ENCODE measurements at regions not wholly inside any gene's neighbourhood (a gene's known extent, or its start where the extent isn't known, plus 50 kb on each side); places are given as distances from the start of the nearest gene placed in this dataset.

GRCh38 chr11:95344932-95345642, 114.1 kb upstream of the SESN3 start:
- DNase-seq, result no peak

GRCh38 chr11:95341221-95341620, 110.2 kb upstream of the SESN3 start:
- no peak for DNase-seq

- DNase-seq, result no peak
Measured at GRCh38 chr11:95339086-95339901, 108.3 kb upstream of the SESN3 start.

- DNase-seq, result no peak
Measured at GRCh38 chr11:95338430-95338991, 107.5 kb upstream of the SESN3 start.

GRCh38 chr11:95337972-95338429, 107.0 kb upstream of the SESN3 start:
- no peak for DNase-seq

- DNase-seq, result peak; percentile 34 to 50
Measured at GRCh38 chr11:95337175-95337957, 106.4 kb upstream of the SESN3 start.

- peak in 1 of 2 donors; percentile 14 for DNase-seq
Measured at GRCh38 chr11:95335989-95336388, 105.0 kb upstream of the SESN3 start.

- DNase-seq, result no peak
Measured at GRCh38 chr11:95331161-95331560, 100.2 kb upstream of the SESN3 start.

- no peak for DNase-seq
Measured at GRCh38 chr11:95330302-95330701, 99.3 kb upstream of the SESN3 start.

GRCh38 chr11:95327273-95327948, 96.4 kb upstream of the SESN3 start:
- no peak for DNase-seq

- DNase-seq, result no peak
Measured at GRCh38 chr11:95325777-95326258, 94.8 kb upstream of the SESN3 start.

- DNase-seq, result no peak
Measured at GRCh38 chr11:95324826-95325225, 93.8 kb upstream of the SESN3 start.

GRCh38 chr11:95322539-95322938, 91.5 kb upstream of the SESN3 start:
- DNase-seq, result no peak

- no peak for DNase-seq
Measured at GRCh38 chr11:95318498-95318897, 87.5 kb upstream of the SESN3 start.

- no peak for DNase-seq
Measured at GRCh38 chr11:95308512-95309035, 77.6 kb upstream of the SESN3 start.

- no peak for DNase-seq
Measured at GRCh38 chr11:95307286-95307685, 76.3 kb upstream of the SESN3 start.

- DNase-seq, result no peak
Measured at GRCh38 chr11:95306801-95307200, 75.8 kb upstream of the SESN3 start.

GRCh38 chr11:95306123-95306522, 75.1 kb upstream of the SESN3 start:
- no peak for DNase-seq

- DNase-seq, result no peak
Measured at GRCh38 chr11:95305705-95306104, 74.7 kb upstream of the SESN3 start.

GRCh38 chr11:95304777-95305176, 73.8 kb upstream of the SESN3 start:
- no peak for DNase-seq

- no peak for DNase-seq
Measured at GRCh38 chr11:95302211-95302610, 71.2 kb upstream of the SESN3 start.

- no peak for DNase-seq
Measured at GRCh38 chr11:95301474-95301873, 70.5 kb upstream of the SESN3 start.

Measured in CD4-positive, alpha-beta T cell treated with Interferon alpha-2 for 1 hour (primary cell).